ENCODE measurements at regions not wholly inside any gene's neighbourhood (a gene's known extent, or its start where the extent isn't known, plus 50 kb on each side); places are given as distances from the start of the nearest gene placed in this dataset.
"Not testable (repeated sequence)": the region's sequence is repeated elsewhere in the genome, so short reads cannot be mapped to it uniquely, and the experiment has no call there.

DNA sequence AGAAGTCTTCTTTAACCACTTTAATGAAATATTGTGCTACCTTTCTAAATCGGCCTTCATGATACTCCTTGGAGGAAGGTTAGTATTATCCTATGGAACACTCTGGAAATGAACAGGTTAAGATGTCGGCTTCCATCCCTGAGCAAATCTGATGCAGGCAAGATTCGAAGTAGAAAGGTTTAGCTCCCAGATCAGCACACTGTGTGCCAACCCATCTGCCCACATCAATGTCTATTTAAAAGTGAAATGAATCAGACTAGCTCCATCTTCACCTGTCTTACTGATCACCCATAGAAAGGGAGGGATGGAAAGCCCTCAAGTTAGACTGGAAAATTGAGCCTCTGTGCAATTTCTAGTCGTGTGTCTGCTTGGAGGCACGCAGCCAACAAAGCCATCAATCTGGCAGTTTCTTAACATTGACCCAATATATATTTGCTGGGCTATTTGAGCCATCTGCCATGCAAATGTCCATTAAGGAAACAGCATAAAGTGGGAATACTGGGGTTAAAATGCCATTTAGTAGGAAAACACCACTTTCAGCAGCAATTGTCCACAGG lies 506.1 kb downstream of the RMST start:
- Histone ChIP-seq H3K27ac (ENCODE audit: low read depth, low read length) (no peak overlapping the region), H3K79me2 (ENCODE audit: control insufficient read depth, insufficient read depth, low read length, unreplicated experiment) (no peaks in the 10 kb centered on the region), H3K27me3 (ENCODE audit: insufficient read depth, low read length) (no peaks in the 10 kb centered on the region), H3K4me3 (ENCODE audit: low read depth, low read length) (no peak overlapping the region), H3K4me1 (ENCODE audit: control insufficient read depth, insufficient read depth, low read length, unreplicated experiment) (no peaks in the 10 kb centered on the region), H3K36me3 (ENCODE audit: insufficient read depth, low read length) (no peaks in the 10 kb centered on the region), H2AFZ (ENCODE audit: low read length, unreplicated experiment) (no peak overlapping the region)

DNA sequence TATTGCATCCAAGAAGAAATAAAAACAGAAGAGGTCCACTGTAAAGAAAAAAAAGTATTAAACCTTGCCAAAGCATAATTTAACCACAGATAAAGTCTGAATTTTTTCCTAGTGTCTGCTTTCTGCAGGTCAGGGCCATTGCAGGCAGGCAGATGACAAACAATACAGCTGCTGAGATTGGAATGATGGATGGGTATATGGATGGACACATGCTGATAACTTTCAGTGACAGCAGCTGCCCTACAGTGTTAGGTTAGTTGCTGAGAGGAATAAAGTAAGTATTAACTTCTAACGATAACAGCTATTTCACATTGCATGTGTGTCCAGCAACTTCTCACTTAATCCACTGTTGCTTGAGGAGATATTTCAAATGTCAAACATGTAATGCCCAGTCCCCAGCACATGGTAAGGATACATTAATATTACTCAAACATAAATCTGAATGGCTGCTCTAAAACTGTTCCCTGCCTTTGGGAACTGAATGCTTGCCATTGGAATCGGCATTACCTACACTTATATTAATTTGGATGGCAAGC lies 515.3 kb downstream of the RMST start:
- Histone ChIP-seq H3K79me2 (ENCODE audit: control insufficient read depth, insufficient read depth, low read length, unreplicated experiment) (no peaks in the 10 kb centered on the region), H3K27ac (ENCODE audit: low read depth, low read length) (no peak overlapping the region), H3K4me3 (ENCODE audit: low read depth, low read length) (no peak overlapping the region), H3K36me3 (ENCODE audit: insufficient read depth, low read length) (no peaks in the 10 kb centered on the region), H3K27me3 (ENCODE audit: insufficient read depth, low read length) (no peaks in the 10 kb centered on the region), H3K4me1 (ENCODE audit: control insufficient read depth, insufficient read depth, low read length, unreplicated experiment) (no peaks in the 10 kb centered on the region), H2AFZ (ENCODE audit: low read length, unreplicated experiment) (no peak overlapping the region)

GRCh38 chr12:97982684-97983083 lies 520.1 kb downstream of the RMST start:
- Histone ChIP-seq H3K36me3 (ENCODE audit: insufficient read depth, low read length) (no peaks in the 10 kb centered on the region), H3K4me3 (ENCODE audit: low read depth, low read length) (no peak overlapping the region), H3K27ac (ENCODE audit: low read depth, low read length) (no peak overlapping the region), H3K4me1 (ENCODE audit: control insufficient read depth, insufficient read depth, low read length, unreplicated experiment) (no peaks in the 10 kb centered on the region), H3K27me3 (ENCODE audit: insufficient read depth, low read length) (no peaks in the 10 kb centered on the region), H3K79me2 (ENCODE audit: control insufficient read depth, insufficient read depth, low read length, unreplicated experiment) (no peaks in the 10 kb centered on the region), H2AFZ (ENCODE audit: low read length, unreplicated experiment) (no peak overlapping the region)

GRCh38 chr12:97983796-97984195 lies 521.2 kb downstream of the RMST start:
- no peak overlapping the region for H2AFZ ChIP-seq (ENCODE audit: low read length, unreplicated experiment)
- no peaks in the 10 kb centered on the region for H3K36me3 ChIP-seq (ENCODE audit: insufficient read depth, low read length)
- H3K4me1 ChIP-seq (ENCODE audit: control insufficient read depth, insufficient read depth, low read length, unreplicated experiment) = no peaks in the 10 kb centered on the region
- H3K4me3 ChIP-seq (ENCODE audit: low read depth, low read length) = no peak overlapping the region
- H3K27ac ChIP-seq (ENCODE audit: low read depth, low read length) = no peak overlapping the region
- no peaks in the 10 kb centered on the region for H3K27me3 ChIP-seq (ENCODE audit: insufficient read depth, low read length)
- no peaks in the 10 kb centered on the region for H3K79me2 ChIP-seq (ENCODE audit: control insufficient read depth, insufficient read depth, low read length, unreplicated experiment)

GRCh38 chr12:97984436-97984835 lies 521.8 kb downstream of the RMST start:
- Histone ChIP-seq H3K27ac (ENCODE audit: low read depth, low read length) (no peak overlapping the region), H3K4me3 (ENCODE audit: low read depth, low read length) (no peak overlapping the region), H3K79me2 (ENCODE audit: control insufficient read depth, insufficient read depth, low read length, unreplicated experiment) (no peaks in the 10 kb centered on the region), H3K27me3 (ENCODE audit: insufficient read depth, low read length) (no peaks in the 10 kb centered on the region), H2AFZ (ENCODE audit: low read length, unreplicated experiment) (no peak overlapping the region), H3K36me3 (ENCODE audit: insufficient read depth, low read length) (no peaks in the 10 kb centered on the region), H3K4me1 (ENCODE audit: control insufficient read depth, insufficient read depth, low read length, unreplicated experiment) (no peaks in the 10 kb centered on the region)

GRCh38 chr12:97984974-97985580 lies 522.5 kb downstream of the RMST start:
- H2AFZ ChIP-seq (ENCODE audit: low read length, unreplicated experiment) = no peak overlapping the region
- no peaks in the 10 kb centered on the region for H3K4me1 ChIP-seq (ENCODE audit: control insufficient read depth, insufficient read depth, low read length, unreplicated experiment)
- H3K27ac ChIP-seq (ENCODE audit: low read depth, low read length) = no peak overlapping the region
- no peaks in the 10 kb centered on the region for H3K27me3 ChIP-seq (ENCODE audit: insufficient read depth, low read length)
- no peak overlapping the region for H3K4me3 ChIP-seq (ENCODE audit: low read depth, low read length)
- H3K79me2 ChIP-seq (ENCODE audit: control insufficient read depth, insufficient read depth, low read length, unreplicated experiment) = no peaks in the 10 kb centered on the region
- H3K36me3 ChIP-seq (ENCODE audit: insufficient read depth, low read length) = no peaks in the 10 kb centered on the region

GRCh38 chr12:97985834-97986233 lies 523.2 kb downstream of the RMST start:
- Histone ChIP-seq H3K79me2 (ENCODE audit: control insufficient read depth, insufficient read depth, low read length, unreplicated experiment) (no peaks in the 10 kb centered on the region), H3K36me3 (ENCODE audit: insufficient read depth, low read length) (no peaks in the 10 kb centered on the region), H3K27me3 (ENCODE audit: insufficient read depth, low read length) (no peaks in the 10 kb centered on the region), H3K27ac (ENCODE audit: low read depth, low read length) (no peak overlapping the region), H3K4me1 (ENCODE audit: control insufficient read depth, insufficient read depth, low read length, unreplicated experiment) (no peaks in the 10 kb centered on the region), H3K4me3 (ENCODE audit: low read depth, low read length) (no peak overlapping the region), H2AFZ (ENCODE audit: low read length, unreplicated experiment) (no peak overlapping the region)

- not testable (repeated sequence) for H3K27ac ChIP-seq (ENCODE audit: low read depth, low read length); H2AFZ ChIP-seq (ENCODE audit: low read length, unreplicated experiment); H3K36me3 ChIP-seq (ENCODE audit: insufficient read depth, low read length); H3K27me3 ChIP-seq (ENCODE audit: insufficient read depth, low read length); H3K4me1 ChIP-seq (ENCODE audit: control insufficient read depth, insufficient read depth, low read length, unreplicated experiment); H3K4me3 ChIP-seq (ENCODE audit: low read depth, low read length); H3K79me2 ChIP-seq (ENCODE audit: control insufficient read depth, insufficient read depth, low read length, unreplicated experiment)
Measured at GRCh38 chr12:97988588-97988987, 526.0 kb downstream of the RMST start.

DNA sequence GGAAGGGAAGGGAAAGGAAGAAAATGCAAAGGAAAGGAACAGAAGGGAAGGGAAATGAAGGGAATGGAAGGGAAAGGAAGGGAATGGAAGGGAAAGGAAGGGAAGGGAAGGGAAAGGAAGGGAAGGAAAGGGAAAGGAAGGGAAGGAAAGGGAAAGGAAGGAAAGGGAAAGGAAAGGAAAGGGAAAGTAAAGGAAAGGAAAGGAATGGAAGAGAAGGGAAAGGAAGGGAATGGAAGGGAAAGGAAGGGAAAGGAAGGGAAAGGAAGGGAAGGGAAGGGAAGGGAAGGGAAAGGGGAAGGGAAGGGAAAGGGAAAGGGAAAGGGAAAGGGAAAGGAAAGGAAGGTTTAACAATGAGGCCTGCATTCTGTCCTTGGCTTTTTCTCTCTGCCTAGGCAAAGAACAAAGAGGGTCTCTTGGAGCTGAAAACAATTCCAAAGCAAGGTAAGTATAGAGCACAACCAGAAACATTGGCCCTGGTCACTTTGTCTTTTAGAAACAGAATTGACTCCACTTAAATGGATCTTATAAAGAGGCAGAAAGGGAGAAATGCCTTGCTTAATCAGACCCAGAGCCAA lies 525.9 kb upstream of the TMPO start:
- no peak overlapping the region for H3K27ac ChIP-seq (ENCODE audit: low read depth, low read length)
- no peaks in the 10 kb centered on the region for H3K79me2 ChIP-seq (ENCODE audit: control insufficient read depth, insufficient read depth, low read length, unreplicated experiment)
- no peaks in the 10 kb centered on the region for H3K36me3 ChIP-seq (ENCODE audit: insufficient read depth, low read length)
- no peak overlapping the region for H2AFZ ChIP-seq (ENCODE audit: low read length, unreplicated experiment)
- no peaks in the 10 kb centered on the region for H3K27me3 ChIP-seq (ENCODE audit: insufficient read depth, low read length)
- no peaks in the 10 kb centered on the region for H3K4me1 ChIP-seq (ENCODE audit: control insufficient read depth, insufficient read depth, low read length, unreplicated experiment)
- H3K4me3 ChIP-seq (ENCODE audit: low read depth, low read length) = no peak overlapping the region

DNA sequence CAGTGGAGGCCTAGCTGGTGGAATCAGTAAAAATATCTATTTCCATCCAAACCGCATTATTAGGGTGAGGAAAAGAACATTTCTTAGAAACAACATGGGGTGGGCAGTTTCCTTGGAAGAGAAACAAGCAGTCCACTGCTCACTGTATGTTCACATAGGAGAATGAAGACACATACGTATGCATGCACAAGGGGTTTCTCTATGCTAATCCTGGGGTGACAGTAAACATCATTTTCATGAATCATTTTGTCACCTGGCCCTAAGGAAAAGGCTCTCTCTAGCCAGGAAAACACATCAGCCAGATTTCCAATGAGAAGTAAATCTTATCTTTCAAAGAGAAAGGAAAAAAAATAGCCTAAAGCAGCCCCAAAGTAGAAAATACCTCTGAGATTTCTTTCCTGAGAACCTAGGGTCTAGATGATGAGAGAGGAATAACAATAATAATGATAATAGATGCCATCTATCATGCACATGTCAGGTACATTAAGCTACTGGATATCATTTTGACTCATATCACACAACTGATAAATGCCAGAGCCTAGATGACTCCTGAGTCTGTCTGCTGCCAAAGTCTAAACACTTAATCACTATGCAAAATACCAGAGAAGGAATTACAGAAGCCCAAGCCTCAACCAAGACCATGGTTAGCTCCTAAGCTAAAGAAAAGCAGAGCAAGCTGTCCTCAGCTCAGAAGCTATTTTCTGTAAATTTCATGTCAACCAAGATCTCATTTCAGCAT lies 520.5 kb upstream of the TMPO start:
- Histone ChIP-seq H3K27me3 (ENCODE audit: insufficient read depth, low read length) (no peaks in the 10 kb centered on the region), H3K27ac (ENCODE audit: low read depth, low read length) (no peak overlapping the region), H3K36me3 (ENCODE audit: insufficient read depth, low read length) (no peaks in the 10 kb centered on the region), H3K4me3 (ENCODE audit: low read depth, low read length) (no peak overlapping the region), H3K79me2 (ENCODE audit: control insufficient read depth, insufficient read depth, low read length, unreplicated experiment) (no peaks in the 10 kb centered on the region), H2AFZ (ENCODE audit: low read length, unreplicated experiment) (no peak overlapping the region), H3K4me1 (ENCODE audit: control insufficient read depth, insufficient read depth, low read length, unreplicated experiment) (no peaks in the 10 kb centered on the region)
